ENCODE measurements at regions not wholly inside any gene's neighbourhood (a gene's known extent, or its start where the extent isn't known, plus 50 kb on each side); places are given as distances from the start of the nearest gene placed in this dataset.

DNA sequence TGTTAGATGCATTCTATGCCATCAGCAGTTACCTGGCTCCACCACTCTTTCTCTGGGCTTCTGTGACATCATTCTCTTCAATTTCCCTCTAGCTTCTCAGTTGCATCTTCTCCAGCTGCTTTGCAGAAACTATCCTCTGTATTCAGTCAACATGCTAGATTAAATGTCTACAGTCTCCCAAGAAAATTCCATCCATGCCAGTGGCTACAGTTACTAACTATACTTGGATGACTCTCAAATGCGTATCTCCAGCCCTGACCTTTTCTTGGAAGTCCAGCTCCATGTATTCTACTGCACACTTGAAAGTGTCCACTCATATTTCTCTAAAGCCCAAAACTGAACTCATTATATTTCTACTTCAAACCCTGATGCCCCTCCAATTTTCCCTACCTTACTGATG, 232.3 kb upstream of the TENM3 start:
- no peak for TF ChIP-seq POLR2A (IDR thresholded peaks at IDR 0.05)
- no peak for TF ChIP-seq CTCF (IDR thresholded peaks at IDR 0.05)
- no peak for TF ChIP-seq EP300 (IDR thresholded peaks at IDR 0.05)
- no peak for TF ChIP-seq POLR2AphosphoS5 (IDR thresholded peaks at IDR 0.05)
- 95% methylated on average over 1 of the region's 1 CpG for WGBS

GRCh38 chr4:182014164-182014563, 229.0 kb upstream of the TENM3 start:
- WGBS = 87% methylated on average over 5 of the region's 5 CpGs
- no peak for DNase-seq (ENCODE audit: low spot score in 2 of 2)
- no peak for TF ChIP-seq EP300 (IDR thresholded peaks at IDR 0.05)
- TF ChIP-seq CTCF (IDR thresholded peaks at IDR 0.05) = no peak
- no peak for TF ChIP-seq POLR2A (IDR thresholded peaks at IDR 0.05)
- no peak for TF ChIP-seq POLR2AphosphoS5 (IDR thresholded peaks at IDR 0.05)
- H3K27ac ChIP-seq = no peak overlapping the region
- no peak overlapping the region for H3K4me3 ChIP-seq
- H3K9me3 ChIP-seq = no peaks in the 10 kb centered on the region
- no peaks in the 10 kb centered on the region for H3K4me1 ChIP-seq
- H3K27me3 ChIP-seq = no peaks in the 10 kb centered on the region
- H3K36me3 ChIP-seq = no peaks in the 10 kb centered on the region

More for the DNA sequence above, 232.3 kb upstream of the TENM3 start:
- Histone ChIP-seq H3K36me3 (no peaks in the 10 kb centered on the region), H3K4me3 (no peak overlapping the region), H3K27ac (no peak overlapping the region), H3K9me3 (no peaks in the 10 kb centered on the region), H3K4me1 (no peaks in the 10 kb centered on the region), H3K27me3 (no peaks in the 10 kb centered on the region)
- DNase-seq (ENCODE audit: low spot score in 2 of 2) = no peak

- no peak for TF ChIP-seq POLR2A (IDR thresholded peaks at IDR 0.05)
- no peak for TF ChIP-seq POLR2AphosphoS5 (IDR thresholded peaks at IDR 0.05)
- no peak for TF ChIP-seq CTCF (IDR thresholded peaks at IDR 0.05)
- no peak for TF ChIP-seq EP300 (IDR thresholded peaks at IDR 0.05)
- Histone ChIP-seq H3K27me3 (no peaks in the 10 kb centered on the region), H3K36me3 (no peaks in the 10 kb centered on the region), H3K4me3 (no peak overlapping the region), H3K9me3 (no peaks in the 10 kb centered on the region), H3K27ac (no peak overlapping the region), H3K4me1 (no peaks in the 10 kb centered on the region)
- no peak for DNase-seq (ENCODE audit: low spot score in 2 of 2)
- WGBS = 89% methylated on average over 11 of the region's 11 CpGs
Observed at GRCh38 chr4:182015014-182015413, 228.2 kb upstream of the TENM3 start.

- no peak for DNase-seq (ENCODE audit: low spot score in 2 of 2)
- no peak for TF ChIP-seq EP300 (IDR thresholded peaks at IDR 0.05)
- TF ChIP-seq CTCF (IDR thresholded peaks at IDR 0.05) = no peak
- 67% methylated on average over 6 of the region's 6 CpGs for WGBS
Observed at GRCh38 chr4:182015893-182016292, 227.3 kb upstream of the TENM3 start.

GRCh38 chr4:182017038-182017437, 226.2 kb upstream of the TENM3 start:
- TF ChIP-seq POLR2A (IDR thresholded peaks at IDR 0.05) (no peak), POLR2AphosphoS5 (IDR thresholded peaks at IDR 0.05) (no peak), CTCF (IDR thresholded peaks at IDR 0.05) (no peak), EP300 (IDR thresholded peaks at IDR 0.05) (no peak)
- Histone ChIP-seq H3K4me3 (no peak overlapping the region), H3K27me3 (no peaks in the 10 kb centered on the region), H3K4me1 (no peaks in the 10 kb centered on the region), H3K27ac (no peak overlapping the region), H3K9me3 (no peaks in the 10 kb centered on the region), H3K36me3 (no peaks in the 10 kb centered on the region)
- DNase-seq (ENCODE audit: low spot score in 2 of 2) = no peak
- 95% methylated on average over 5 of the region's 5 CpGs for WGBS

More at GRCh38 chr4:182015893-182016292, 227.3 kb upstream of the TENM3 start:
- Histone ChIP-seq H3K9me3 (no peaks in the 10 kb centered on the region), H3K27me3 (no peaks in the 10 kb centered on the region), H3K4me1 (no peaks in the 10 kb centered on the region), H3K27ac (no peak overlapping the region), H3K4me3 (no peak overlapping the region), H3K36me3 (no peaks in the 10 kb centered on the region)
